ENCODE measurements at regions not wholly inside any gene's neighbourhood (a gene's known extent, or its start where the extent isn't known, plus 50 kb on each side); places are given as distances from the start of the nearest gene placed in this dataset.
"Not testable (repeated sequence)": the region's sequence is repeated elsewhere in the genome, so short reads cannot be mapped to it uniquely, and the experiment has no call there.

- DNase-seq (ENCODE audit: low spot score) (peak; percentile 69), ATAC-seq (peak; percentile 74)
- intact Hi-C loops (cut with DNase I) = loop anchor here (10.0 kb wide), 1 partner anchor 214 kb away; no protein-coding TSS in a partner anchor
Observed at GRCh38 chr18:76619261-76619620, 124.2 kb upstream of the ZNF516 start.

DNA sequence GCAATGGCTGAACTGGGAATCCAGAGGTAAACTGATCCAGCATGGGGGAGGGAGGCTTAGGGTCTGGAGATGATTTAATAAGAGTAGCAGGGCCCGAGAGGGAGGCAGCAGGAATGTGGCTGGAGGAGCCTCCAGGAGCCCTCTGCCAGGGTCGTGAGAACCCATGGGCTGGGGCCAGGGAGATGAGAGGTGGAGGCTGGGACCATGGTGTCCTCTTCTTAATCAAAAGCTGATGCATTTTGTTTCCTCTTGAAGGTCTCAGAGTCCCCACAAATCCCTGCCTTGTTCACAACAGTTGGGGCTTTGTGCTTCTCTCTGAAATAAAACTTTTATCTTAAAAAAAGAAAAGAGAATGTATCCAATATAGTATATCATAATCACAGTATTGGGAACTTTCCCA is 123.7 kb upstream of the ZNF516 start:
- intact Hi-C loops (cut with DNase I) = loop anchor here (10.0 kb wide), 1 partner anchor 214 kb away; no protein-coding TSS in a partner anchor
- DNase-seq (ENCODE audit: low spot score) = no peak
- no peak for ATAC-seq

- DNase-seq (ENCODE audit: low spot score) (no peak), ATAC-seq (no peak)
- intact Hi-C loops (cut with DNase I) = loop anchor here (10.0 kb wide), 1 partner anchor 212 kb away; no protein-coding TSS in a partner anchor
Observed at GRCh38 chr18:76616373-76616772, 121.3 kb upstream of the ZNF516 start.

- intact Hi-C loops (cut with DNase I) = loop anchor here (10.0 kb wide), 1 partner anchor 210 kb away; no protein-coding TSS in a partner anchor
- ATAC-seq (no peak), DNase-seq (ENCODE audit: low spot score) (no peak)
Observed at GRCh38 chr18:76615065-76615733, 120.2 kb upstream of the ZNF516 start.

DNA sequence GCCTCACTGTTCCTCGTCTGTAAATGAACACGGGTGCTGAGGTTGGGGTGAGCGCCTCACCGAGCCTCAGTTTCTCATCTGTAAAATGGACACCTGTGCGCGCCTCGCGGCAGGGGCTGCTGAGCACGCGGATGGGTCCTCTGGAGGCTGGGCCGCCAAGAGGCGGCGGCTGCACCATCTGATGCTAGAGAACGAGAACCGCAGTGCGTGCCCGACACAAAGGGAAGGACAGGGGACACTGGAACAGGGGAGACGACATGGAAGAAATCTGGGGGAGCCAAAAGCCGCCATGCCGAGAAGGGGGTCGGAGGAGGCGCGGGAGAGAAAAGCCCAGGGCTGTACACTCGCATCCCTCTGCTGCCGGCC is 118.7 kb upstream of the ZNF516 start:
- intact Hi-C loops (cut with DNase I) = loop anchor here (10.0 kb wide), 1 partner anchor 209 kb away; no protein-coding TSS in a partner anchor
- DNase-seq (ENCODE audit: low spot score) (no peak), ATAC-seq (no peak)

GRCh38 chr18:76613053-76613754 is 118.2 kb upstream of the ZNF516 start:
- intact Hi-C loops (cut with DNase I) = loop anchor here (10.0 kb wide), 1 partner anchor 208 kb away; no protein-coding TSS in a partner anchor
- DNase-seq (ENCODE audit: low spot score) (no peak), ATAC-seq (no peak)

GRCh38 chr18:76611750-76612045 is 116.7 kb upstream of the ZNF516 start:
- DNase-seq (ENCODE audit: low spot score); ATAC-seq: not testable (repeated sequence)
- intact Hi-C loops (cut with DNase I) = loop anchor here (10.0 kb wide), 1 partner anchor 207 kb away; no protein-coding TSS in a partner anchor

DNA sequence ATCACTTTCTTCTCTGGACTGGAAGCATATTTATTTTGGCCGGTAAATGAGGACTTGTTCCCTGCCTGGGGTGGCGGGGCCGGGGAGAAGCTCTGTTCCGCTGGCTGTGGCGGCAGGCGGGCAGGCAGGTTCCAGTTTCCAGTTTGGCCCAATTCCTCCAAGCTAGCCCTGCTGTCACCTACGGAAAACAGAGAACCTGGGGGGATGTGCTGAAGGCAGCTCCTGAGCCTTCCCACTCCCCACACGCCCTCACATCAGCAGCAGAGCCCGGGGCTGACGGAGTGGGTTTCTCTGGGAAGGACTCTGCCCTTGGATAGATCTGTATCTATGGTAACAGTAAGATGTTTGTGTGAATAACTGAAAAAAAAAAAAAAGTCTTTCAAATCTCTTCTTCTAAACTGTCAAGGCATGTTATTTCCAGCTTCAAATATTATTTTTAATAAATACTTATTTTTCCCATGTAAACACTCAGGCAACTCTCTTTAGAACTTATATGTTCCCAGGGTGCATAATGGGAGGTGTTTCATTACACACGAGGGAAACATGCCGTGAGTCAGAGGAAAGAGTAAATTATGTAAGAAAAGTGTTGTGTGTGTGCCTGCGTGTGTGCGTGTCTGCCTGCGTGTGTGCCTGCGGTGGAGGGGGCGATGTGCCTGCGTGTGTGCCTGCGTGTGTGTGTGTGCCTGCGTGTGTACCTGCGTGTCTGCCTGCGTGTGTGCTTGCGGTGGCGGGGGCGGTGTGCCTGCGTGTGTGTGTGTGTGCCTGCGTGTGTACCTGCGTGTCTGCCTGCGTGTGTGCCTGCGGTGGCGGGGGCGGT is 116.1 kb upstream of the ZNF516 start:
- no peak for DNase-seq (ENCODE audit: low spot score)
- intact Hi-C loops (cut with DNase I) = loop anchor here (10.0 kb wide), 1 partner anchor 206 kb away; no protein-coding TSS in a partner anchor
- ATAC-seq = peak; percentile 81

- no peak for ATAC-seq
- intact Hi-C loops (cut with DNase I) = loop anchor here (10.0 kb wide), 1 partner anchor 205 kb away; no protein-coding TSS in a partner anchor
- no peak for DNase-seq (ENCODE audit: low spot score)
Observed at GRCh38 chr18:76610012-76610411, 115.0 kb upstream of the ZNF516 start.

DNA sequence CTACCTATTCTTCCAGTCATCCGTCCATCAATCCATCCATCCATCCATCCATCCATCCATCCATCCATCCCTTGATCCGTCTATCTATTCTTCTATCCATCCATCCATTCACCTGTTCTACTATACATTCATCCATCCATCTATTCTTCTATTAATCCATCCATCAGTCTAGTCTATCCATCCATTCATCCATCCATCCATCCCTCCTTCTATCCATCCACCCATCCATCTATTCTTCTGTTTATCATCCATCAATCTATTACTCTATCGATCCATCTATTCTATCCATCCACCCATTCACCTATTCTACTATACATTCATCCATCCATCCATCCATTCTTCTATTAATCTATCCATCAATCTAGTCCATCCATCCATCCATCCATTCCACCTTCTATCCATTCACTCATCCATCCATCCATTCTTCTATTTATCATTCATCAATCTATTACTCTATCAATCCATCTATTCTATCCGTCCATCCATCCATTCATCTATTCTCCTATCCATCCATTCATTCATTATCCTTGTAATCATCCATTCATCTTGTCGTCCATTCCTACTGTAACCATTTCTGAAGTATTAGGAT is 110.4 kb upstream of the ZNF516 start:
- intact Hi-C loops (cut with DNase I) = no loop called here
- no peak for DNase-seq (ENCODE audit: low spot score)
- ATAC-seq = no peak

GRCh38 chr18:76604935-76605240 is 109.8 kb upstream of the ZNF516 start:
- ATAC-seq (no peak), DNase-seq (ENCODE audit: low spot score) (no peak)
- intact Hi-C loops (cut with DNase I) = no loop called here

DNA sequence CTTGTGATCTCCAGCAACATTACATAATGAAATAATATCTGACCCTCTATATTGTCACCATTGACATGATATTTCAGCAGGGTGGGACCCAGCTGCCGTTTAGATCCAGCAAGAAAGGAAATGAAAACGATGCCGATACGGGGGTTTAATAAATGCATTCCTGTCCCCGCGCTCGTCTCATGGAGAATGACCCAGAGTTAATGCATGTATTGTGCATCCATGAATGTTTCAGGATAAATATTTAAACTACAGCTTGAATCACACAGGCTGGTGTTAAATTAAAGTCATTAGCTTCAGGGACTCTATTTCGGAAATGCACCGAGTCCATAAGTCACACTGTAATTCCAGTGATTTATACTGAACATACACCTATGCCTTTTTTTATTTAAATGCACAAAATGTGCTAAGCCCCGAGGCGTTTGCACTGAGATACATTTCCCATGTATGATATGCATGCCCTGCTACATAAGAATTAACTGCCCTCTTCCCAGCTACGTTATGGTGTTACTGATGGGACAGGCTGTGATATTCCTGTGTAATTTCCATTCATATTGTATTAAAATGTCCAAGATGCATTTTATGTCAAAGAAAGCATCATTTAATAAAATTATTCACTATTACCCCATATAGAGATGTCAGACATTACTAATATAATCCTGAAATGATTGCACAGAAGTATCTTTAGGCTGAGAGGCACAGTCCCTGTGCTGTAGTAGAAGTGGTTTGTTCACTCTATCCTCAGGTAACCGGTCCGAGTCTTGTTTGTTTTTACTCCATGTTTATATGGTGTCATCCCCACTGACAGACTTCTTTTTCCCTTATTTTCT is 109.3 kb upstream of the ZNF516 start:
- ATAC-seq = no peak
- no peak for DNase-seq (ENCODE audit: low spot score)
- intact Hi-C loops (cut with DNase I) = no loop called here

DNA sequence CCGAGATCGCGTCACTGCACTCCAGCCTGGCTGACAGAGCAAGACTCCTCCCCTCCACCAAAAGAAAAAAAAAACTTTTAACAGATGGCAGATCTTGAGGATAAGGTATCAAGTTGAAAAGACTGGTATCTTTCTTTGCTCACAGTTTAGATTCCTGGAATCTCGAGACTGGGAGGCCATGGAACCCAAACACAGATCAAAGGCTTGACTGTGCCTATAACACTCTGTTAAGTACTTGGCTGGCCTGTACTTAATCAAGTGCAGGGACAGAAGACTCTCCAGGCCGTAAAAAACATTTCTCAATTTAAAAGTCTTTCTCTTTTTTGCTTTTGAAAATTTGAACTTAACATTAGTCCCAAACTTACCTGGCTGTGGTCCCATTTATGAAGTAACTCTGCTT is 107.1 kb upstream of the ZNF516 start:
- intact Hi-C loops (cut with DNase I) = no loop called here
- DNase-seq (ENCODE audit: low spot score) (no peak), ATAC-seq (no peak)

- intact Hi-C loops (cut with DNase I); ATAC-seq; DNase-seq (ENCODE audit: low spot score): not testable (repeated sequence)
Observed at GRCh38 chr18:76600076-76600475, 105.0 kb upstream of the ZNF516 start.

DNA sequence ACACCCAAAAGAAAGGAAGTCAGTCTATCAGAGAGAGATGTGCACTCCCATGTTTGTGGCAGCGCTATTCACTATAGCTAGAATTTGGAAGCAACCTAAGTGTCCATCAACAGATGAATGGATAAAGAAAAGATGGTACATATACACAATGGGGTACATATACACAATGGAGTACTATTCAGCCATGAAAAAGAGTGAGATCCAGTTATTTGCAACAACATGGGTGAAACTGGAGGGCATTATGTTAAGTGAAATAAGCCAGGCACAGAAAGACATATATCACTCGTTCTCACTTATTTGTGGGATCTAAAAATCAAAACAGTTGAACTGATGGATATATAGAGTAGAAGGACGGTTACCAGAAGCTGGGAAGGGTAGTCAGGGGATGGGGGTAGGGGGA is 99.9 kb upstream of the ZNF516 start:
- DNase-seq (ENCODE audit: low spot score) (no peak), ATAC-seq (no peak)
- intact Hi-C loops (cut with DNase I) = no loop called here

DNA sequence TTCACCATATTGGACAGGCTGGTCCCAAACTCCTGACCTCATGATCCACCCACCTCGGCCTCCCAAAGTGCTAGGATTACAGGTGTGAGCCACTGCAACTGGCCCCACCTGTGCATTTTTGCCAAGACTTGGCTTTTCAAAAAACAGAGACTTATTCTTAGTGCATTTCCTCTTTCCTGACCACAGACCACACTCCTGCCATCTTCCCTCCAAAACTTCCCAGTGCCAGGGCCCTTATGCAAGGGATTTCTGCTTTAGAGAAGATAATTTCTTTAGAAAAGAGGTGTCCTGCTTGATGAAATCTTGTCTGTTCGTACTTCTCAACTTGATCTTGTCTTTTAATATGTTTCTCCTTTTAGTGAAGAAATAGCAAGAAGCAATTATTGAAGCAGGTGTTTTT is 98.8 kb upstream of the ZNF516 start:
- intact Hi-C loops (cut with DNase I) = no loop called here
- DNase-seq (ENCODE audit: low spot score) (no peak), ATAC-seq (no peak)

DNA sequence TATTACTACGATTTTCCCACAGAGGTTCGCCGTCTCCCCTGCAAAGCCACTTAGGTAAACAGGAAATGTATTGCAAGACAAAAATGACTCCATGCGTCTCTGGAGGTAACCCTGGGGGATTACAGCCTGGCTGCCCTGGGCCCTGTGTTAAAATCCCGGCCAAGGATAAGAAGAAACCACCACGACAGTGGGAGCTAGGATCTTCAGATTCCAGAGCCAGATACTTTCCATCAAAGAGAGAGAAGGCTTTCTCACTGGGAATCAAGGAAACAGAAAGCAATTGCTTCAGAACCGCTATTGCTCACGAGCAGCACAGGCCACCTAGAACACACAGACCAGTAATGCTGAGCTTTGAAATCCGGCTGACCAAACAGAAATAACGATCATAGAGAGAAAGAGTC is 97.9 kb upstream of the ZNF516 start:
- intact Hi-C loops (cut with DNase I) = no loop called here

DNA sequence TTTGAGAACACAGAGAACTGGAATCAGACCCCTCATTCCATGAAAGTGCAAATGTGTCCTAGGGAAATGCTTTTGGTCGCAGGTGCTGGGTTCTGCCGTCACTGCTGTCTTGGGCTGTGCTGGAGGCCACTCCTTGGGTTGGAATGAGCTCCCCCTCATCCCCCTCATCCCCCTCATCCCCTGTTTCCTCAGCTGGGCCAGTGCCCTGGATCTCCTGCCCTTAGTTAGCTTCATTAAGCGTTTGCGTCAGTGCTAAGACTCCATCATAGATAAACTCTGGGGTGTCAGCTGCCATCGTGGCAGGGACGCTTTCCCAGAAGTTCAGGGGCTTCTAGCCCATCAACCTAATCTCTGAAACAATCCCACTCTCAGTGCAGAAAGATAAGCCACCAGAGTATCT is 97.1 kb upstream of the ZNF516 start:
- intact Hi-C loops (cut with DNase I) = no loop called here
- ATAC-seq (no peak), DNase-seq (ENCODE audit: low spot score) (no peak)

More for the DNA sequence above, 97.9 kb upstream of the ZNF516 start:
- ATAC-seq = no peak
- DNase-seq (ENCODE audit: low spot score) = no peak

DNA sequence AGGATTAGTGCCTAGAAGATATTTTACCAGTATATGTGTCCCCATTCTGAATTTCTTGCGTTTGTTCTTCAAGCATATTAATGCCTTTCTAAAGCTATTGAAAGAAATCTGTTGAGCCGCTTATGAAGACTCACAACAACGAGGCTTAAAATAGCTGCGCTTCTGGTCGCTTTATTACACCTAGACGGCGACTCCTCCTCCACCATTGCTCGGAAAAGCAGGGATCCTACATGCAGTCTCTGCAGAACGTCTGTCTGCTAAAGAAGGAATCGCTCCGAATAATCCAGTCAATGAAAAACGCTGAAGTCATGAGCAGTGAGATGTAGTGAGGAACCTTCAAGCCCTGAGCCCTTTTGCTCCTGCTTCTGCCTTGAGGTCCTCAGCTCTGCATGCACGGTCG is 94.8 kb upstream of the ZNF516 start:
- ATAC-seq = no peak
- intact Hi-C loops (cut with DNase I) = no loop called here
- DNase-seq (ENCODE audit: low spot score) = no peak
